K562 (cell line): ENCODE measurements at regions not wholly inside any gene's neighbourhood (a gene's known extent, or its start where the extent isn't known, plus 50 kb on each side); places are given as distances from the start of the nearest gene placed in this dataset.

Experiments used
- ATAC-seq: fragments of 200-7000 bp; cut with Tn5 transposase; 3 replicates; pipeline ENCODE4 v1.9.1; 2020; ENCODE audit warnings: moderate library complexity
- BruUV-seq: library from RNA; stranded (reverse); fragments of 400-500 nt; replicated peaks from 2 replicates; lab custom pipeline; 2021; lab: Mats Ljungman, UMichigan
- CTCF ChIA-PET: fragments of 300-600 bp; formaldehyde crosslinking; extraction: SDS; loops from one replicate; lab custom pipeline; 2021; ENCODE audit warnings: low intra/inter-chr PET ratio; lab: Yijun Ruan, JAX
- POLR2A ChIA-PET: fragments of 300-600, 350-650 bp; sonication (Branson Sonifier 250); formaldehyde crosslinking; extraction: SDS; loops from one replicate; lab custom pipeline; 2021; ENCODE audit warnings: antibody characterized with exemption, inconsistent platforms; lab: Yijun Ruan, JAX
- DNase-seq, 4 experiments: peaks; one replicate each; pipeline versions ENCODE4 v3.0.0 to v3.0.0-alpha.2; 2011 to 2018; ENCODE audit warnings: low spot score in 3 of 4, mixed read lengths in 3 of 4; ENCODE audit errors: extremely low read depth in 1 of 4
- FAIRE-seq: peaks from 2 replicates; lab custom pipeline; 2011; peaks lifted over from hg19 to GRCh38; lab: Jason Lieb, UNC
- H2AFZ ChIP-seq: 2 replicates; pipeline ENCODE4 v1.6.0; 2011; ENCODE audit warnings: low read depth, low read length, control low read depth, inconsistent platforms
- H3K27ac ChIP-seq: fragments of 200-600 bp; 3 replicates; pipeline ENCODE4 v1.8.0; 2011; ENCODE audit warnings: low read depth, mild to moderate bottlenecking, control low read depth, inconsistent platforms, low read length, moderate library complexity, mixed read lengths; ENCODE audit errors: extremely low read depth
- H3K27me3 ChIP-seq, 2 experiments: fragments of 300-600 bp in 1 of 2; 2 replicates in 1 of 2; 3 replicates in 1 of 2; pipeline versions ENCODE4 v1.6.0 to v1.8.0; 2011; ENCODE audit warnings: inconsistent platforms in 2 of 2, low read length in 2 of 2, mild to moderate bottlenecking in 1 of 2, mixed read lengths in 1 of 2, moderate library complexity in 1 of 2; ENCODE audit not compliant: control insufficient read depth in 2 of 2, insufficient read depth in 2 of 2
- H3K36me3 ChIP-seq: fragments of 300-600 bp; 3 replicates; pipeline ENCODE4 v1.8.0; 2011; ENCODE audit warnings: mild to moderate bottlenecking, low read length, inconsistent platforms; ENCODE audit not compliant: control insufficient read depth, insufficient read depth
- H3K4me1 ChIP-seq, 2 experiments: fragments of 200-600 bp in 1 of 2; replicated peaks in 1 of 2; 2 replicates in 1 of 2; 3 replicates in 1 of 2; pipeline versions ENCODE4 v1.5.1 to v1.8.0; 2011; ENCODE audit warnings: inconsistent platforms in 2 of 2, low read length in 2 of 2, mild to moderate bottlenecking in 1 of 2, mixed read lengths in 1 of 2, moderate library complexity in 1 of 2; ENCODE audit not compliant: control insufficient read depth in 2 of 2, insufficient read depth in 2 of 2
- H3K4me2 ChIP-seq: 2 replicates; pipeline ENCODE4 v1.6.1; 2011; ENCODE audit warnings: low read length, control low read depth, inconsistent platforms, mixed read lengths; ENCODE audit not compliant: insufficient read depth
- H3K4me3 ChIP-seq: fragments of 200-600 bp; sonication (generic), shearing (Covaris generic); 2 replicates; pipeline ENCODE4 v1.5.1; 2016; ENCODE audit warnings: control low read depth, inconsistent platforms
- H3K79me2 ChIP-seq: fragments of 200-600 bp; 3 replicates; pipeline ENCODE4 v1.8.0; 2011; ENCODE audit warnings: low read length, inconsistent platforms; ENCODE audit not compliant: control insufficient read depth, insufficient read depth
- H3K9ac ChIP-seq, 2 experiments: 2 replicates each; pipeline versions ENCODE4 v1.6.0 to v1.6.1; 2011; ENCODE audit warnings: low read depth in 2 of 2, low read length in 2 of 2, control low read depth in 1 of 2, inconsistent platforms in 1 of 2, mild to moderate bottlenecking in 1 of 2, mixed read lengths in 1 of 2; ENCODE audit not compliant: insufficient read depth in 1 of 2
- H3K9me1 ChIP-seq: one replicate; pipeline ENCODE4 v1.6.0; 2011; ENCODE audit warnings: inconsistent platforms, mild to moderate bottlenecking, low read length, moderate library complexity; ENCODE audit not compliant: control insufficient read depth, insufficient read depth
- H3K9me3 ChIP-seq: replicated peaks from 2 replicates; pipeline ENCODE4 v1.5.1; 2011; ENCODE audit warnings: low read depth, low read length, inconsistent platforms; ENCODE audit not compliant: control insufficient read depth, insufficient read depth
- H4K20me1 ChIP-seq: replicated peaks from 2 replicates; pipeline ENCODE4 v1.6.1; 2011; ENCODE audit warnings: low read length, inconsistent platforms, mixed read lengths; ENCODE audit not compliant: control insufficient read depth, insufficient read depth
- ADNP ChIP-seq: fragments of 200-800 bp; sonication (Bioruptor generic); IDR thresholded peaks from 2 replicates; pipeline ENCODE4 v1.6.1; 2016; ENCODE audit warnings: missing genetic modification characterization, missing compliant biosample characterization
- FOXA1 ChIP-seq: fragments of 450-650 bp; IDR thresholded peaks from 2 replicates; pipeline ENCODE4 v1.6.1; 2016; ENCODE audit warnings: mild to moderate bottlenecking, borderline replicate concordance
- FOXJ3 ChIP-seq: sonication (generic); formaldehyde crosslinking; IDR thresholded peaks from 2 replicates; pipeline ENCODE4 v1.4.0; 2020; ENCODE audit warnings: mild to moderate bottlenecking, missing genetic modification reagents
- FUS ChIP-seq: fragments of 200-400 bp; formaldehyde crosslinking; optimal IDR thresholded peaks from 2 replicates; pipeline ENCODE3; 2017; ENCODE audit warnings: low read depth, low read length
- GATA2 ChIP-seq: sonication (generic); formaldehyde crosslinking; IDR thresholded peaks from 2 replicates; pipeline ENCODE4 v1.4.0; 2020; ENCODE audit warnings: mild to moderate bottlenecking, missing genetic modification reagents
- KLF10 ChIP-seq: fragments of 250-450 bp; sonication (Bioruptor Pico); IDR thresholded peaks from 2 replicates; pipeline ENCODE4 v1.6.1; 2021; ENCODE audit warnings: matching md5 sums
- KLF6 ChIP-seq: fragments of 250-450 bp; sonication (Bioruptor Pico); IDR thresholded peaks from 2 replicates; pipeline ENCODE4 v1.4.0; 2020; ENCODE audit warnings: mild to moderate bottlenecking, moderate library complexity, borderline replicate concordance
- MEF2D ChIP-seq: conservative IDR thresholded peaks from 2 replicates; pipeline ENCODE4 v1.6.1; 2016; ENCODE audit warnings: low read depth, missing genetic modification characterization, missing compliant biosample characterization
- MIER1 ChIP-seq: fragments of 450-650 bp; IDR thresholded peaks from 2 replicates; pipeline ENCODE4 v1.6.1; 2016; ENCODE audit warnings: antibody characterized with exemption, mild to moderate bottlenecking, low read depth
- MYNN ChIP-seq, 2 experiments: sonication (generic); formaldehyde crosslinking in 1 of 2; IDR thresholded peaks; 2 replicates each; pipeline versions ENCODE4 v1.5.0 to v1.6.1; 2016 to 2020; ENCODE audit warnings: antibody characterized with exemption in 1 of 2, missing genetic modification reagents in 1 of 2
- NFXL1 ChIP-seq: fragments of 450-650 bp; formaldehyde crosslinking; IDR thresholded peaks from 2 replicates; pipeline ENCODE4 v1.4.0; 2021; ENCODE audit warnings: mild to moderate bottlenecking
- POLR2A ChIP-seq: fragments of 450-650 bp; conservative IDR thresholded peaks from 2 replicates; pipeline ENCODE4 v1.6.1; 2016
- PRMT5 ChIP-seq: sonication (generic); formaldehyde crosslinking; IDR thresholded peaks from 2 replicates; pipeline ENCODE4 v1.5.0; 2020; ENCODE audit warnings: missing genetic modification reagents
- SMARCC2 ChIP-seq: fragments of 450-650 bp; IDR thresholded peaks from 2 replicates; pipeline ENCODE4 v1.6.1; 2017; ENCODE audit warnings: antibody characterized with exemption, moderate library complexity, mild to moderate bottlenecking, low read depth
- SRF ChIP-seq, 2 experiments: fragments of 250-450, 450-650 bp in 1 of 2; sonication (Bioruptor Pico) in 1 of 2; sonication (generic) in 1 of 2; formaldehyde crosslinking; IDR thresholded peaks; 2 replicates each; pipeline versions ENCODE4 v1.5.0 to v1.5.1; 2020 to 2022; ENCODE audit warnings: mild to moderate bottlenecking in 1 of 2, missing genetic modification reagents in 1 of 2
- TAF9B ChIP-seq: fragments of 450-650 bp; IDR thresholded peaks from 2 replicates; pipeline ENCODE4 v1.6.1; 2018; ENCODE audit warnings: mild to moderate bottlenecking; ENCODE audit not compliant: partially characterized antibody
- U2AF1 ChIP-seq: fragments of 200-400 bp; formaldehyde crosslinking; optimal IDR thresholded peaks from 2 replicates; pipeline ENCODE3; 2017; ENCODE audit warnings: mild to moderate bottlenecking, low read depth, low read length, moderate library complexity
- ZNF707 ChIP-seq: fragments of 250-450 bp; sonication (Bioruptor Pico); conservative IDR thresholded peaks from 2 replicates; pipeline ENCODE4 v1.8.0; 2022; ENCODE audit warnings: inconsistent platforms, mild to moderate bottlenecking, moderate library complexity
- WGBS: fragments of 100-300 bp; shearing (Covaris generic); methylation state at CpG from one replicate; pipeline ENCODE4 v1.1.6; 2016; ENCODE audit warnings: low coverage, mixed read lengths; ENCODE audit not compliant: insufficient coverage; ENCODE audit errors: missing lambda C conversion rate; 5-methylcytosine and 5-hydroxymethylcytosine counted together
- in situ Hi-C: fragments of 300-500 bp; cut with MboI; formaldehyde crosslinking; loops from 4 replicates; pipeline ENCODE4 v1.15.0; 2018; ENCODE audit warnings: inconsistent platforms, mixed read lengths
- intact Hi-C: fragments of 100-400 bp; cut with micrococcal nuclease; formaldehyde crosslinking; loops from 2 replicates; pipeline ENCODE4 v1.14.2; 2022
- TF ChIP-seq, protein P1 (sequence below): fragments of 250-450 bp; sonication (Bioruptor Pico); IDR thresholded peaks from 2 replicates; pipeline ENCODE4 v1.8.0; 2022; ENCODE audit warnings: inconsistent platforms
- TF ChIP-seq, protein P2 (sequence below): fragments of 250-450 bp; sonication (Bioruptor Pico); IDR thresholded peaks from 2 replicates; pipeline ENCODE4 v1.8.0; 2021; ENCODE audit warnings: moderate library complexity, mild to moderate bottlenecking, inconsistent platforms

DNA sequence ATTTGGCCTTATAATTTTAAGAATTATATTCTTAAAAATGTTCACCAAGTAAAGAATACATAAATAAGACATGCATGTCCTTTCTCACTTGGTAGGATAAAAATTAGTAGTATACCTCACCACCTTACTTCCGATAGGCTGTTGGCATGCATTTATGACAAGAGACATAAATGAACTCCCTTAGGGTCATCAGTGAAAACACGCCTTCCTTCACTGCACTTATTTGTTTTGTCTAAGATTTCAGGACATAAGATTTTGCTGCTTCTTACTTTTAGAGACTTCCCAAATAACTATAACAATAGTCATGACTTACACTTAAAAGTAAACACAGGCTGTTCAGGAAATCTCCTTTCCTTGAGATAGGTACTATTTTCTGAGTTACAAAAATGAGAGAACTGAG is 661.3 kb upstream of the CNTNAP5 start:
- FAIRE-seq (no peak), ATAC-seq (no peak)
- BruUV-seq, result no TSS peak
- WGBS, result 0% methylated on average over 2 of the region's 2 CpGs
- no peaks in the 10 kb centered on the region for H3K4me1 ChIP-seq
- CTCF ChIA-PET, result no interaction called here
- no peaks in the 10 kb centered on the region for H4K20me1 ChIP-seq
- H3K4me3 ChIP-seq, result no peak overlapping the region
- no peaks in the 10 kb centered on the region for H3K27me3 ChIP-seq
- POLR2A ChIA-PET, result no interaction called here
- no peak for TF ChIP-seq MIER1
- no peak for TF ChIP-seq TAF9B
- no peak for TF ChIP-seq NFXL1 (CRISPR knock-in tag)
- TF ChIP-seq SMARCC2, result no peak
- TF ChIP-seq POLR2A, result no peak
- TF ChIP-seq FUS, result no peak
- TF ChIP-seq MYNN (IDR thresholded peaks at IDR 0.05), result no peak
- no peak for TF ChIP-seq MYNN (CRISPR knock-in tag; IDR thresholded peaks at IDR 0.05)
- TF ChIP-seq ZNF707 (CRISPR knock-in tag), result no peak
- TF ChIP-seq U2AF1, result no peak
- TF ChIP-seq, protein P1, sequence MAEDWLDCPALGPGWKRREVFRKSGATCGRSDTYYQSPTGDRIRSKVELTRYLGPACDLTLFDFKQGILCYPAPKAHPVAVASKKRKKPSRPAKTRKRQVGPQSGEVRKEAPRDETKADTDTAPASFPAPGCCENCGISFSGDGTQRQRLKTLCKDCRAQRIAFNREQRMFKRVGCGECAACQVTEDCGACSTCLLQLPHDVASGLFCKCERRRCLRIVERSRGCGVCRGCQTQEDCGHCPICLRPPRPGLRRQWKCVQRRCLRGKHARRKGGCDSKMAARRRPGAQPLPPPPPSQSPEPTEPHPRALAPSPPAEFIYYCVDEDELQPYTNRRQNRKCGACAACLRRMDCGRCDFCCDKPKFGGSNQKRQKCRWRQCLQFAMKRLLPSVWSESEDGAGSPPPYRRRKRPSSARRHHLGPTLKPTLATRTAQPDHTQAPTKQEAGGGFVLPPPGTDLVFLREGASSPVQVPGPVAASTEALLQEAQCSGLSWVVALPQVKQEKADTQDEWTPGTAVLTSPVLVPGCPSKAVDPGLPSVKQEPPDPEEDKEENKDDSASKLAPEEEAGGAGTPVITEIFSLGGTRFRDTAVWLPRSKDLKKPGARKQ (CRISPR knock-in tag), result no peak
- TF ChIP-seq SRF (CRISPR knock-in tag; IDR thresholded peaks at IDR 0.05), result no peak
- TF ChIP-seq PRMT5 (CRISPR knock-in tag), result no peak
- no peak for TF ChIP-seq MEF2D (tag)
- TF ChIP-seq FOXA1, result no peak
- no peak for TF ChIP-seq GATA2
- TF ChIP-seq FOXJ3 (CRISPR knock-in tag), result no peak
- TF ChIP-seq, protein P2, sequence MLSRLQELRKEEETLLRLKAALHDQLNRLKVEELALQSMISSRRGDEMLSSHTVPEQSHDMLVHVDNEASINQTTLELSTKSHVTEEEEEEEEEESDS (CRISPR knock-in tag), result no peak
- no peak for TF ChIP-seq ADNP
- TF ChIP-seq KLF10 (CRISPR knock-in tag), result no peak
- TF ChIP-seq KLF6 (CRISPR knock-in tag), result no peak
- TF ChIP-seq, all 486 proteins: peak for 0
- intact Hi-C loops, result no loop called here
- Histone ChIP-seq H3K9me1 (no peaks in the 10 kb centered on the region), H3K9ac (no peak overlapping the region), H2AFZ (no peak overlapping the region), H3K27ac (no peak overlapping the region), H3K36me3 (no peaks in the 10 kb centered on the region), H3K79me2 (no peaks in the 10 kb centered on the region), H3K9me3 (no peaks in the 10 kb centered on the region; the same call in none of the 2 replicates), H3K4me2 (no peak overlapping the region)
- in situ Hi-C loops, result no loop called here
- no peak for DNase-seq
